Loucy (cell line): ENCODE measurements at regions not wholly inside any gene's neighbourhood (a gene's known extent, or its start where the extent isn't known, plus 50 kb on each side); places are given as distances from the start of the nearest gene placed in this dataset.
A peak's percentile ranks its signal among the peaks of the same experiment; 100 is the strongest.

Source experiments
- H2AFZ ChIP-seq: fragments of 200-600 bp; sonication (generic); 2 replicates; pipeline ENCODE4 v1.6.0; 2016; ENCODE audit warnings: antibody characterized with exemption, mild to moderate bottlenecking, low read length, moderate library complexity
- H3F3A ChIP-seq: fragments of 200-600 bp; 2 replicates; pipeline ENCODE4 v1.6.0; 2016; ENCODE audit warnings: antibody characterized with exemption, low read depth, mild to moderate bottlenecking
- H3K27me3 ChIP-seq: fragments of 200-600 bp; sonication (generic); 2 replicates; pipeline ENCODE4 v1.6.1; 2014; ENCODE audit warnings: low read length, mild to moderate bottlenecking; ENCODE audit not compliant: insufficient read depth, poor library complexity, severe bottlenecking
- H3K36me3 ChIP-seq: fragments of 200-600 bp; sonication (generic); 2 replicates; pipeline ENCODE4 v1.6.1; 2016; ENCODE audit warnings: low read length; ENCODE audit not compliant: insufficient read depth
- H3K4me1 ChIP-seq: fragments of 200-600 bp; sonication (generic); 2 replicates; pipeline ENCODE4 v1.5.1; 2014; ENCODE audit warnings: low read length, mild to moderate bottlenecking; ENCODE audit not compliant: insufficient read depth, poor library complexity, severe bottlenecking
- H3K4me2 ChIP-seq: fragments of 200-600 bp; sonication (generic); 2 replicates; pipeline ENCODE4 v1.6.0; 2014; ENCODE audit warnings: antibody characterized with exemption, low read length, low read depth, mild to moderate bottlenecking; ENCODE audit not compliant: poor library complexity, severe bottlenecking
- H3K4me3 ChIP-seq: fragments of 200-600 bp; sonication (generic); 2 replicates; pipeline ENCODE4 v1.5.1; 2014; ENCODE audit warnings: low read length, mild to moderate bottlenecking, mixed read lengths; ENCODE audit not compliant: poor library complexity, severe bottlenecking
- H3K79me2 ChIP-seq: fragments of 200-600 bp; sonication (generic); 2 replicates; pipeline ENCODE4 v1.6.1; 2014; ENCODE audit warnings: low read length; ENCODE audit not compliant: insufficient read depth
- H3K9ac ChIP-seq: fragments of 200-600 bp; sonication (generic); 2 replicates; pipeline ENCODE4 v1.6.0; 2014; ENCODE audit warnings: mild to moderate bottlenecking, low read depth, low read length, moderate library complexity; ENCODE audit not compliant: poor library complexity, severe bottlenecking
- H3K9me2 ChIP-seq: fragments of 200-600 bp; sonication (generic); replicated peaks from 2 replicates; pipeline ENCODE4 v1.6.1; 2016; ENCODE audit warnings: low read depth, low read length, mixed read lengths
- H3K9me3 ChIP-seq: fragments of 200-600 bp; sonication (generic); 2 replicates; pipeline ENCODE4 v1.6.1; 2014; ENCODE audit warnings: mild to moderate bottlenecking, antibody characterized with exemption, low read length, low read depth; ENCODE audit not compliant: insufficient read depth
- H4K20me1 ChIP-seq: fragments of 200-600 bp; sonication (generic); 2 replicates; pipeline ENCODE4 v1.6.0; 2014; ENCODE audit warnings: antibody characterized with exemption, low read length, mild to moderate bottlenecking; ENCODE audit not compliant: insufficient read depth, poor library complexity, severe bottlenecking
- EZH2phosphoT487 ChIP-seq: fragments of 200-600 bp; IDR thresholded peaks from 2 replicates; pipeline ENCODE4 v1.6.1; 2018; ENCODE audit warnings: antibody characterized with exemption, mild to moderate bottlenecking, moderate library complexity, borderline replicate concordance
- TF ChIP-seq, protein P1 (sequence below): fragments of 200-600 bp; sonication (generic); conservative IDR thresholded peaks from 2 replicates; pipeline ENCODE4 v1.5.1; 2014; ENCODE audit warnings: mild to moderate bottlenecking, antibody characterized with exemption, low read length

DNA sequence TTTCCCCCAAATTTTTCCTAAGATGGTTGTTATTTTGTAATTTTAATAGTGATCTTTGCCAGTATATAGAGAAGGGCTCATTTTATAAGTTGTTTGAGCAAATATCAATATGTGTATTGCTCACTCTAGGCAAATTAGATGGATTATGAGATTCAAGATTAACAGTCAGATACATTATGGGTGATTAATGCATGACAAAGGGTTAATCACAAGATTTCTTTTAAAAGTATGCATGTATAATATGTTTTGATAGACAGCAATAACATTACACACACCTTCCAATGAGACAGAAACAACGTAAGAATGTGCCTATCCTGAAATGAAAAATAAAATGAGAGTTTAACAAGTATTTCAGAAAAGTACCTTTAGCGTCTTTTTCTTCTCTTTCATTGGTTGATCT lies 547.6 kb upstream of the AGTR1 start:
- H3K9ac ChIP-seq: no peak overlapping the region
- H3K27me3 ChIP-seq: no peaks in the 10 kb centered on the region
- no peaks in the 10 kb centered on the region for H4K20me1 ChIP-seq
- H3K4me1 ChIP-seq: no peaks in the 10 kb centered on the region
- no peak overlapping the region for H3K4me2 ChIP-seq
- TF ChIP-seq, protein P1, sequence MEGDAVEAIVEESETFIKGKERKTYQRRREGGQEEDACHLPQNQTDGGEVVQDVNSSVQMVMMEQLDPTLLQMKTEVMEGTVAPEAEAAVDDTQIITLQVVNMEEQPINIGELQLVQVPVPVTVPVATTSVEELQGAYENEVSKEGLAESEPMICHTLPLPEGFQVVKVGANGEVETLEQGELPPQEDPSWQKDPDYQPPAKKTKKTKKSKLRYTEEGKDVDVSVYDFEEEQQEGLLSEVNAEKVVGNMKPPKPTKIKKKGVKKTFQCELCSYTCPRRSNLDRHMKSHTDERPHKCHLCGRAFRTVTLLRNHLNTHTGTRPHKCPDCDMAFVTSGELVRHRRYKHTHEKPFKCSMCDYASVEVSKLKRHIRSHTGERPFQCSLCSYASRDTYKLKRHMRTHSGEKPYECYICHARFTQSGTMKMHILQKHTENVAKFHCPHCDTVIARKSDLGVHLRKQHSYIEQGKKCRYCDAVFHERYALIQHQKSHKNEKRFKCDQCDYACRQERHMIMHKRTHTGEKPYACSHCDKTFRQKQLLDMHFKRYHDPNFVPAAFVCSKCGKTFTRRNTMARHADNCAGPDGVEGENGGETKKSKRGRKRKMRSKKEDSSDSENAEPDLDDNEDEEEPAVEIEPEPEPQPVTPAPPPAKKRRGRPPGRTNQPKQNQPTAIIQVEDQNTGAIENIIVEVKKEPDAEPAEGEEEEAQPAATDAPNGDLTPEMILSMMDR: no peak
- no peak for TF ChIP-seq EZH2phosphoT487
- H3F3A ChIP-seq: no peaks in the 10 kb centered on the region
- no peaks in the 10 kb centered on the region for H3K9me2 ChIP-seq
- H3K4me3 ChIP-seq: no peak overlapping the region
- no peak overlapping the region for H2AFZ ChIP-seq
- H3K9me3 ChIP-seq: no peaks in the 10 kb centered on the region
- H3K36me3 ChIP-seq: no peaks in the 10 kb centered on the region
- H3K79me2 ChIP-seq: no peaks in the 10 kb centered on the region

DNA sequence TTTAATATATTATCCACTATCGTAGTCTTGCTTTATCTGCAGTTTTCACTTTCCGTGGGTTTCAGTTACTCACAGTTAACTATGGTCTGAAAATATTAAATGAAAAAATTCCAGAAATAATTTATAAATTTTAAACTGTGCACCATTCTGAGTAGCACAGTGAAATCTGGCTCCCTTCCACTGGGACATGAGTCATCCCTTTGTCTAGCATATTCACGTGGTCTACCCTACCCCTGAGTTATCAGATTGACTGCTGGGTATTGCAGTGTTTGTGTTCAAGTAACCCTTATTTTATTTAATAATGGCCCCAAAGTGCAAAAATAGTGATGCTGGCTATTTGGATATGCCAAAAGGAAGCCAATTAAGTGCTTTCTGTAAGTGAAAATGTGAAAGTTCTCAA lies 539.5 kb upstream of the AGTR1 start:
- no peak overlapping the region for H2AFZ ChIP-seq
- no peaks in the 10 kb centered on the region for H3F3A ChIP-seq
- H3K4me3 ChIP-seq: no peak overlapping the region
- H4K20me1 ChIP-seq: no peaks in the 10 kb centered on the region
- no peak overlapping the region for H3K9ac ChIP-seq
- TF ChIP-seq, protein P1: no peak
- TF ChIP-seq EZH2phosphoT487: no peak
- H3K27me3 ChIP-seq: no peaks in the 10 kb centered on the region
- no peaks in the 10 kb centered on the region for H3K9me2 ChIP-seq
- no peaks in the 10 kb centered on the region for H3K36me3 ChIP-seq
- H3K79me2 ChIP-seq: no peaks in the 10 kb centered on the region
- no peaks in the 10 kb centered on the region for H3K4me1 ChIP-seq
- H3K4me2 ChIP-seq: no peak overlapping the region
- H3K9me3 ChIP-seq: no peaks in the 10 kb centered on the region

DNA sequence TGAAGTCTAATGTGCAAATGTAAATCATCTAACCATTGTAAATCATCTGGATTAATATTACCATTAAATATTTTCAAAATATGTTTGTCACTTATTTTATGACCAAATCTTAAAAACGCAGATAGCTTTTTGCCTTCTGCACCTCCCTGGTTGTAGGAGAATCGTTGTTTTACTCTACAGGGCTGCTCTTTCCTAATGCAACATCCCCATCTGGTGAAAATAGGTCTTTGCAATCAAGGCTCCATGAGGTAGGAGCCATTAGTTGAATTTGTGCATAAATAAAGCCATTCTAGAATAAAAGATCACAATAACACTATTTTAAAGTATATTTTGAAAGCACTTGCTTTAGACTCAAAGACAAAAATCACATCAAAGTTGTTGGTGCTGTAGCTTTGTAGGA lies 535.6 kb upstream of the AGTR1 start:
- Histone ChIP-seq H2AFZ (no peak overlapping the region), H3K9me2 (no peaks in the 10 kb centered on the region), H3K79me2 (no peaks in the 10 kb centered on the region), H3K4me1 (no peaks in the 10 kb centered on the region), H3F3A (no peaks in the 10 kb centered on the region), H3K9me3 (no peaks in the 10 kb centered on the region), H3K36me3 (no peaks in the 10 kb centered on the region), H4K20me1 (no peaks in the 10 kb centered on the region), H3K9ac (no peak overlapping the region), H3K4me3 (no peak overlapping the region), H3K4me2 (no peak overlapping the region), H3K27me3 (no peaks in the 10 kb centered on the region)
- no peak for TF ChIP-seq EZH2phosphoT487
- TF ChIP-seq, protein P1: peak; percentile 34
